OCI-LY3 (cell line): ENCODE measurements at regions not wholly inside any gene's neighbourhood (a gene's known extent, or its start where the extent isn't known, plus 50 kb on each side); places are given as distances from the start of the nearest gene placed in this dataset.

ENCODE experiments used
- H2AFZ ChIP-seq: fragments of 200-600, 300-600 bp; shearing (Covaris generic); 2 replicates; pipeline ENCODE4 v1.6.0; 2014; ENCODE audit warnings: antibody characterized with exemption, low read depth, low read length
- H3K27ac ChIP-seq: fragments of 200-600, 300-600 bp; sonication (generic); 2 replicates; pipeline ENCODE4 v1.5.1; 2014; ENCODE audit warnings: mild to moderate bottlenecking, low read length, moderate library complexity, mixed read lengths
- H3K27me3 ChIP-seq: fragments of 200-600, 300-600 bp; sonication (generic); 2 replicates; pipeline ENCODE4 v1.6.1; 2014; ENCODE audit warnings: low read depth, low read length, mixed read lengths
- H3K36me3 ChIP-seq: fragments of 200-600, 300-600 bp; sonication (generic); replicated peaks from 2 replicates; pipeline ENCODE3; 2014; ENCODE audit warnings: low read depth, low read length, mixed read lengths
- H3K4me1 ChIP-seq: fragments of 300-600, 200-600 bp; sonication (generic); 2 replicates; pipeline ENCODE4 v1.6.1; 2014; ENCODE audit warnings: low read length, mixed read lengths
- H3K4me2 ChIP-seq: fragments of 200-600, 300-600 bp; sonication (generic); 2 replicates; pipeline ENCODE4 v1.6.1; 2014; ENCODE audit warnings: low read length, mixed read lengths
- H3K4me3 ChIP-seq: fragments of 300-600, 200-600 bp; sonication (generic); 2 replicates; pipeline ENCODE4 v1.5.1; 2014; ENCODE audit warnings: antibody characterized with exemption, mild to moderate bottlenecking, low read length, moderate library complexity
- H3K79me2 ChIP-seq: fragments of 300-600, 200-600 bp; shearing (Covaris generic); 2 replicates; pipeline ENCODE4 v1.6.1; 2014; ENCODE audit warnings: mild to moderate bottlenecking, low read length, mixed read lengths
- H3K9ac ChIP-seq: fragments of 300-600, 200-600 bp; shearing (Covaris generic); 2 replicates; pipeline ENCODE4 v1.6.0; 2014; ENCODE audit warnings: mild to moderate bottlenecking, low read length, moderate library complexity
- H3K9me3 ChIP-seq: fragments of 200-600, 300-600 bp; shearing (Covaris generic); 2 replicates; pipeline ENCODE4 v1.6.1; 2014; ENCODE audit warnings: low read length, mixed read lengths; ENCODE audit not compliant: insufficient read depth
- H4K20me1 ChIP-seq: fragments of 200-600, 300-600 bp; sonication (generic); 2 replicates; pipeline ENCODE4 v1.6.1; 2016; ENCODE audit warnings: low read length, mixed read lengths; ENCODE audit not compliant: insufficient read depth
- EZH2phosphoT487 ChIP-seq: fragments of 200-600 bp; shearing (Covaris generic); IDR thresholded peaks from 2 replicates; pipeline ENCODE4 v1.6.1; 2018; ENCODE audit warnings: antibody characterized with exemption, mixed run types, low read depth
- TF ChIP-seq, protein P1 (sequence below): fragments of 200-600, 300-600 bp; sonication (generic); IDR thresholded peaks from 2 replicates; pipeline ENCODE4 v1.5.1; 2014; ENCODE audit warnings: antibody characterized with exemption, low read length, low read depth

DNA sequence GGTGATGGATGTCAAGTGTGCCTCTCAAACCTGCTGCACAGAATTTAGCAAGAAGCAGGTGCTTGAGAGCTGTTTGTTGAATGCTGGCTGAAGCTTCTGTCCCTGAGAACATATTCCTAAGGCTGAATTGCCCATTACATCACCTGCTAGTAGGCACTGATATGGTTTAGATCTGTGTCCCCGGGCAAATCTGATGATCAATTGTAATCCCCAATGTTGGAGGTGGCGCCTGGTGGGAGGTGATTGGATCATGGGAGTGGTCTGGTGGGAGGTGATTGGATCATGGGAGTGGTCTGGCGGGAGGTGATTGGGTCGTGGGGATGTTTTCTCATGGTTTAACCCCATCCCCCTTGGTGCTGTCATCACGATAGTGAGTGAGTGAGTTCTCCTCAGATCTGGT is 128.0 kb downstream of the HRH4 start:
- no peaks in the 10 kb centered on the region for H3K36me3 ChIP-seq
- no peak overlapping the region for H3K27ac ChIP-seq
- TF ChIP-seq, protein P1, sequence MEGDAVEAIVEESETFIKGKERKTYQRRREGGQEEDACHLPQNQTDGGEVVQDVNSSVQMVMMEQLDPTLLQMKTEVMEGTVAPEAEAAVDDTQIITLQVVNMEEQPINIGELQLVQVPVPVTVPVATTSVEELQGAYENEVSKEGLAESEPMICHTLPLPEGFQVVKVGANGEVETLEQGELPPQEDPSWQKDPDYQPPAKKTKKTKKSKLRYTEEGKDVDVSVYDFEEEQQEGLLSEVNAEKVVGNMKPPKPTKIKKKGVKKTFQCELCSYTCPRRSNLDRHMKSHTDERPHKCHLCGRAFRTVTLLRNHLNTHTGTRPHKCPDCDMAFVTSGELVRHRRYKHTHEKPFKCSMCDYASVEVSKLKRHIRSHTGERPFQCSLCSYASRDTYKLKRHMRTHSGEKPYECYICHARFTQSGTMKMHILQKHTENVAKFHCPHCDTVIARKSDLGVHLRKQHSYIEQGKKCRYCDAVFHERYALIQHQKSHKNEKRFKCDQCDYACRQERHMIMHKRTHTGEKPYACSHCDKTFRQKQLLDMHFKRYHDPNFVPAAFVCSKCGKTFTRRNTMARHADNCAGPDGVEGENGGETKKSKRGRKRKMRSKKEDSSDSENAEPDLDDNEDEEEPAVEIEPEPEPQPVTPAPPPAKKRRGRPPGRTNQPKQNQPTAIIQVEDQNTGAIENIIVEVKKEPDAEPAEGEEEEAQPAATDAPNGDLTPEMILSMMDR: no peak
- no peak for TF ChIP-seq EZH2phosphoT487
- H3K27me3 ChIP-seq: peaks cover 5% of the 10 kb centered on the region; the same call in 1 of the 2 replicates
- H3K9ac ChIP-seq: no peak overlapping the region
- H2AFZ ChIP-seq: no peak overlapping the region
- no peak overlapping the region for H3K4me2 ChIP-seq
- no peaks in the 10 kb centered on the region for H3K4me1 ChIP-seq
- H3K4me3 ChIP-seq: no peak overlapping the region
- no peaks in the 10 kb centered on the region for H3K9me3 ChIP-seq
- no peaks in the 10 kb centered on the region for H3K79me2 ChIP-seq
- no peaks in the 10 kb centered on the region for H4K20me1 ChIP-seq

DNA sequence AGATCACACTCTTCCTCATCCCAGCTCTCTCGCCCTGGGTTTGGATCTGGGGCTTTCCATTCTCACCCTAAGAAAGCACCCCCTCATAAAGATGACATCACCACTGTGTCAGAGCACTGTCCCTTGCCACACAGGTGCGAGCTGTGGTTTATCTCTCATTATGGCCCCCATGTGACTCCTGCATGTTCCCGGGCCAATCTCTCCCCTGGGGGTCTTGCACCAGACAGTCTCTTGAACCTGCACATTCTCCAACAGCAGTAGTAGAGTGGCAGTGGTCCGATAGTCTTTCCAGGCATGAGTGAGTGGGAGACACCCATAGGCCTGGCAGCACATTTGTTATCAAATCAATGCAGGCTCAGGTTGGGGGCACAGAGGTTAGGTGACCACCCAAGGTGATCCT is 130.5 kb downstream of the HRH4 start:
- H3K79me2 ChIP-seq: no peaks in the 10 kb centered on the region
- no peak overlapping the region for H3K27ac ChIP-seq

DNA sequence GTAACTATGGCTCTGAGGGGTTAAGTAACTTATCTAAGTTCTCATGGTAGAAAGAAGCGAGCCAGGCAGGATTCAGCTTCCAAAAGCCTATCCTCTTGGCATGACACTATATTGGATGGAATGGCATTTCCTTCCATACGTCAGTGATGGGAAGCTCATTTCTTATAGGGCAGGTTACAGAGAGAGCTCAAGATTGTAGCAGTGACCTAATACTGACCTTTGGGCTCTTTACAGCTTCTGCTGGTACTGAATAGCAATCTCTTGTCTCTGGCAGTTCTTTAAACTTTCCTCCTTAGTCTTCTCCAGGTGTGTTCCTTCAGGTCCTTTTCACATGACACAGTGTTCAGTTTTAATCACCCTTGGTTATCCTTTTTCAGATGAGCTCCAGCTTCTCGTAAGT is 133.0 kb downstream of the HRH4 start:
- Histone ChIP-seq H3K79me2 (no peaks in the 10 kb centered on the region), H3K4me2 (no peak overlapping the region), H2AFZ (no peak overlapping the region), H3K27ac (no peak overlapping the region), H3K27me3 (peaks cover 23% of the 10 kb centered on the region), H3K36me3 (no peaks in the 10 kb centered on the region), H3K9me3 (no peaks in the 10 kb centered on the region), H4K20me1 (no peaks in the 10 kb centered on the region), H3K4me1 (no peaks in the 10 kb centered on the region), H3K9ac (no peak overlapping the region), H3K4me3 (no peak overlapping the region)
- TF ChIP-seq, protein P1: no peak
- no peak for TF ChIP-seq EZH2phosphoT487

More for the DNA sequence above, 130.5 kb downstream of the HRH4 start:
- no peaks in the 10 kb centered on the region for H3K4me1 ChIP-seq
- no peaks in the 10 kb centered on the region for H3K9me3 ChIP-seq
- H4K20me1 ChIP-seq: no peaks in the 10 kb centered on the region
- TF ChIP-seq, protein P1: no peak
- H3K36me3 ChIP-seq: no peaks in the 10 kb centered on the region
- H3K4me3 ChIP-seq: no peak overlapping the region
- H3K27me3 ChIP-seq: peaks cover 5% of the 10 kb centered on the region; the same call in 1 of the 2 replicates
- no peak overlapping the region for H3K4me2 ChIP-seq
- no peak overlapping the region for H3K9ac ChIP-seq
- no peak overlapping the region for H2AFZ ChIP-seq

DNA sequence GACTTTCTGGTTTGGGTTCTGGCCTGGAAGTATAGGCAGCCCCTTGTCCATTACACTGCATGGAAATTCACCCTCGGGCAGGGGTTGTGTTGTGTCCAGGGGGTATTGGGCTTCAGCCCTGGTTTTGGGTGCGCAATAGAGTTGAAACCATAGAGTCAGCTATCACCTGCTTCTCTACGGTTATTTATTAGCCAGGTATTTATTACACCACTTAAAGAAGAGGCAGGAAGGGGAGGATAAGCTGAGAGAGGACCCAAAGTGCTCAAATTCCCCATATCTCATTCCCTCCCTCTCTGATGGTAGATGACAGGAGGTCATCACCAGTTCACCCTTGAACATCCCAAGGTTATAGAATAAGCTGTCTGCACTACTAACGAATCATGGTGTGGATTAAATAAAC is 133.4 kb downstream of the HRH4 start:
- no peaks in the 10 kb centered on the region for H3K9me3 ChIP-seq
- H3K36me3 ChIP-seq: no peaks in the 10 kb centered on the region
- H3K4me3 ChIP-seq: no peak overlapping the region
- TF ChIP-seq, protein P1: no peak
- no peak for TF ChIP-seq EZH2phosphoT487
- H3K79me2 ChIP-seq: no peaks in the 10 kb centered on the region
- peaks cover 28% of the 10 kb centered on the region for H3K27me3 ChIP-seq
- no peaks in the 10 kb centered on the region for H4K20me1 ChIP-seq
- H2AFZ ChIP-seq: no peak overlapping the region
- H3K27ac ChIP-seq: no peak overlapping the region
- H3K4me1 ChIP-seq: no peaks in the 10 kb centered on the region
- no peak overlapping the region for H3K4me2 ChIP-seq
- no peak overlapping the region for H3K9ac ChIP-seq
